Suprapubic skin (tissue), 4 donors: ENCODE measurements at regions not wholly inside any gene's neighbourhood (a gene's known extent, or its start where the extent isn't known, plus 50 kb on each side); places are given as distances from the start of the nearest gene placed in this dataset.

Source experiments
- DNase-seq, 2 donors: peaks; one replicate each; pipeline ENCODE4 v3.0.0-alpha.2; 2019; ENCODE audit warnings: low spot score in 2 of 2
- H3K27ac ChIP-seq: fragments of 200-600 bp; sonication (generic); one replicate; pipeline ENCODE4 v1.5.1; 2019
- H3K27me3 ChIP-seq: fragments of 200-600 bp; sonication (generic); one replicate; pipeline ENCODE4 v1.5.1; 2019
- H3K36me3 ChIP-seq: fragments of 200-600 bp; sonication (generic); one replicate; pipeline ENCODE4 v1.5.1; 2019
- H3K4me1 ChIP-seq: fragments of 200-600 bp; sonication (generic); one replicate; pipeline ENCODE4 v1.5.1; 2019
- H3K4me3 ChIP-seq: fragments of 200-600 bp; sonication (generic); one replicate; pipeline ENCODE4 v1.5.1; 2019; ENCODE audit warnings: mild to moderate bottlenecking
- H3K9me3 ChIP-seq: fragments of 200-600 bp; sonication (generic); one replicate; pipeline ENCODE4 v1.5.1; 2019
- CTCF ChIP-seq, 2 donors: fragments of 200-600 bp in 1 of 2; fragments of 450-650 bp in 1 of 2; sonication (generic) in 1 of 2; IDR thresholded peaks; one replicate each; pipeline ENCODE4 v1.5.1; 2016 to 2019; ENCODE audit warnings: antibody characterized with exemption in 2 of 2, mild to moderate bottlenecking in 1 of 2, moderate library complexity in 1 of 2
- EP300 ChIP-seq: sonication (generic); formaldehyde crosslinking; IDR thresholded peaks from one replicate; pipeline ENCODE4 v1.6.1; 2017; ENCODE audit warnings: antibody characterized with exemption
- POLR2A ChIP-seq, 2 donors: fragments of 450-650 bp; IDR thresholded peaks; one replicate each; pipeline ENCODE4 v1.6.1; 2017; ENCODE audit warnings: antibody characterized with exemption in 2 of 2, mild to moderate bottlenecking in 2 of 2, moderate library complexity in 2 of 2
- POLR2AphosphoS5 ChIP-seq, 3 donors: sonication (generic); formaldehyde crosslinking; IDR thresholded peaks; one replicate each; pipeline ENCODE4 v1.6.1; 2017; ENCODE audit warnings: antibody characterized with exemption in 3 of 3
- WGBS: methylation state at CpG from one replicate; pipeline ENCODE4 v1.1.5; 2018; 5-methylcytosine and 5-hydroxymethylcytosine counted together

DNA sequence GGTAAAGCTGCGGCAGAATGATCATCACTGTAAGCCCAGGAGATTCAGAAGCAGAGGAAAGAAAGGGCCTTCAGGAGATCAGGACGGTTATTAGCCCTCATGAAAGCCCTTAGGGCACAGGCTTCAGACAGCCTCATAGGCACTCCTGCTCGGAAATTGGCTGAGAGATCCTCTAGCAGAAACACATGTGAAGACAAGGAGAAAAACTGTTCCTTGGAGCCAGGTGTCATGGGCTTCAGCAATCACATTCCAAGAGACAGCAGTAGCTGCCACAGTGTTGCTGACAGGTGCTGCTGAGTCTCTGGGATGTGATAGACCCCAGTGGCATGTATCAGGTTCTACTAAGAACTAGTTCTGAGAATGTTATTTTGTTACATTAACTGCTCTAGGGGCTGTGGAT, 88.8 kb upstream of the DYRK2 start:
- H3K27me3 ChIP-seq: no peaks in the 10 kb centered on the region
- 61% methylated on average over 3 of the region's 3 CpGs for WGBS

DNA sequence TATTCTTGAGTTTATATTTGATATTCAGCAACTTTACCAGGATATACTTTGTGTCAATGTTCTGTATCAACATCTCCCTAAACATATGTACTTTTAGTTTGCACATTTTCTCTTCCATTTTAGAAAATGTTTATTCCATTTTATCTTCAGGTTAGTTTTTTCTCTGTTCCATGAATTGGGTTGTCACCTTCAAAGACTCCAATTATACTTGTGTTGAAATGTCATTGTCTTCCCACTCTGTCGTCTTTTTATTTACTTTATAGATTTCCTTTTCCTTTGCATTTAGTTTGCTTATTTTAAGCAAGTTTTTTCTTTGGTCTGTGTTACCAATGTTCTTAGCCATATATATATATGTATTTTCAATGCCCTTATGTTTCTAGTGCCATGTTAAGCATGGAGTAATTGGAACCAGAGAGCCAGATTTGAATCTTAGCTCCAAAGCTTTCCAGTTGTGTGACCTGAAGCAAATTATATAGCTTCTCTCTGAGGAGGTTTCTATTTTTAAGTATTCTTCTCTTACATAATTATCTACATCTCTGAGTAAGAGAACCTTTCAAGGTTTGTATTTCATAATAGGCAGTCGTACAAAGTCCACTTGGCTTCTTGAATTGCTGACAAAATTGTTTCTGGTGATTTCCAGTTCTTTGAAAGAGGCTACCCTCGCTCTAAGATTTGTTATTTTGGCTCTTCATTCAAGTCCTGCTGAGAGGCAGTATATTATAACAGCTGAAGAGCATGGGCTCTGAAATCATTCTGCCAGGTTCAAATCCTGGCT, 85.8 kb upstream of the DYRK2 start:
- 75% methylated on average over 3 of the region's 3 CpGs for WGBS
- DNase-seq: no peak
- TF ChIP-seq CTCF (IDR thresholded peaks at IDR 0.05) (no peak), POLR2A (IDR thresholded peaks at IDR 0.05) (no peak), POLR2AphosphoS5 (IDR thresholded peaks at IDR 0.05) (no peak), EP300 (no peak)
- Histone ChIP-seq H3K9me3 (peaks cover 8% of the 10 kb centered on the region), H3K4me3 (no peak overlapping the region), H3K27ac (no peak overlapping the region), H3K4me1 (no peaks in the 10 kb centered on the region), H3K36me3 (no peaks in the 10 kb centered on the region), H3K27me3 (no peaks in the 10 kb centered on the region)

More for the DNA sequence above, 88.8 kb upstream of the DYRK2 start:
- Histone ChIP-seq H3K9me3 (peaks cover 8% of the 10 kb centered on the region), H3K36me3 (no peaks in the 10 kb centered on the region), H3K4me1 (no peaks in the 10 kb centered on the region), H3K4me3 (no peak overlapping the region), H3K27ac (no peak overlapping the region)
- TF ChIP-seq POLR2A (IDR thresholded peaks at IDR 0.05): no peak
- no peak for TF ChIP-seq CTCF (IDR thresholded peaks at IDR 0.05)
- no peak for TF ChIP-seq EP300
- TF ChIP-seq POLR2AphosphoS5 (IDR thresholded peaks at IDR 0.05): no peak
- no peak for DNase-seq

GRCh38 chr12:67568055-67568454, 80.5 kb upstream of the DYRK2 start:
- no peak for DNase-seq
- Histone ChIP-seq H3K4me3 (no peak overlapping the region), H3K9me3 (no peaks in the 10 kb centered on the region), H3K27ac (no peak overlapping the region), H3K36me3 (no peaks in the 10 kb centered on the region), H3K27me3 (no peaks in the 10 kb centered on the region), H3K4me1 (no peaks in the 10 kb centered on the region)
- 72% methylated on average over 2 of the region's 2 CpGs for WGBS
- no peak for TF ChIP-seq CTCF (IDR thresholded peaks at IDR 0.05)
- no peak for TF ChIP-seq POLR2A (IDR thresholded peaks at IDR 0.05)
- no peak for TF ChIP-seq POLR2AphosphoS5 (IDR thresholded peaks at IDR 0.05)
- TF ChIP-seq EP300: no peak

DNA sequence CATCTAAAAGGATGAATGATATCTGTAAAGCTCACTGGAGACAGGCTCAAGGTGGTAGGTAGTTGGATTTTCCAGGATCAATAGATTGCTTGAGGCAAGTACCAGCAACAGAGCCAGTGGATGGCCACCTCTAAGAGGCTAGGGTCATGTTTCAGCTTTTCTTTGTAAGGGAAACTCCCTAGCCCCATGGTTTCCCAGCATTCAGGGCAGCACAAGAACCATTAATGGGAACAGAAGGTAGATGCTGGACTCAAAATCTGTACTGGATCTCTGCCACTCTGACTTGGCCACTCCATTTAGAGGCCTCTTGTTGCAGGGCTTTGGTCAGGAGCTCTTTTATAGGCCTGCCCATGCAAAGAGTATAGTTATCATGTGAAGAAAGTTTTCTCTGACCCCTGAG, 76.1 kb upstream of the DYRK2 start:
- H3K27ac ChIP-seq: no peak overlapping the region
- no peaks in the 10 kb centered on the region for H3K9me3 ChIP-seq
- H3K27me3 ChIP-seq: no peaks in the 10 kb centered on the region
- no peaks in the 10 kb centered on the region for H3K4me1 ChIP-seq
- no peak for TF ChIP-seq EP300
- no peak for TF ChIP-seq POLR2A (IDR thresholded peaks at IDR 0.05)
- no peak for TF ChIP-seq CTCF (IDR thresholded peaks at IDR 0.05)
- no peak for TF ChIP-seq POLR2AphosphoS5 (IDR thresholded peaks at IDR 0.05)
- H3K4me3 ChIP-seq: no peak overlapping the region
- no peaks in the 10 kb centered on the region for H3K36me3 ChIP-seq
- DNase-seq: no peak

DNA sequence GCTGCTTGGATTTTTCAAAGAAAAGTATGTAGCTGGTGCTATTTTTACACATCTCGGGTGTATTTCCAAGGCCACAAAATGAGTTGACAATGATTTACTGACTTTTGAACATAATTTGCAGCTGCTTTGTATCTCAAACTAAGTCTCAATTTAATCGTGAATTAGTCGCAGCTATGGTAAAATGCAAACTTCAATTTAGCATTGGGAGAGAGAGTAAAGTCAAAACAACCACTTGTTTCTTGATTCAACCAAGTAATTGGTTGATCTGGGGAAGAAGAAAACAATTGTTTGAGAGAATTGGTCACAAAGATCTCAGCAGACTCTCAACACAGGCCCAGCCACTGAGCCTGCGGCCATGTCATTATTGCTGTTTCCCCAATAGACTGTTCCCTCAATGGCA, 75.0 kb upstream of the DYRK2 start:
- H3K27me3 ChIP-seq: no peaks in the 10 kb centered on the region
- no peak for DNase-seq
- H3K9me3 ChIP-seq: no peaks in the 10 kb centered on the region
- 80% methylated on average over 4 of the region's 4 CpGs for WGBS
- TF ChIP-seq CTCF (IDR thresholded peaks at IDR 0.05) (no peak), POLR2A (IDR thresholded peaks at IDR 0.05) (no peak), POLR2AphosphoS5 (IDR thresholded peaks at IDR 0.05) (no peak), EP300 (no peak)
- no peaks in the 10 kb centered on the region for H3K4me1 ChIP-seq
- H3K27ac ChIP-seq: no peak overlapping the region
- no peaks in the 10 kb centered on the region for H3K36me3 ChIP-seq
- H3K4me3 ChIP-seq: no peak overlapping the region
